CD4-positive, alpha-beta T cell (primary cell): ENCODE measurements at regions not wholly inside any gene's neighbourhood (a gene's known extent, or its start where the extent isn't known, plus 50 kb on each side); places are given as distances from the start of the nearest gene placed in this dataset.

ENCODE experiments used
- ATAC-seq: fragments of 200-7000 bp; cut with Tn5 transposase; one replicate; pipeline ENCODE4 v1.10.0; 2022; ENCODE audit warnings: mild to moderate bottlenecking; ENCODE audit not compliant: poor library complexity
- CTCF ChIA-PET: fragments of 350-600 bp; sonication (Branson Sonifier 250); formaldehyde crosslinking; loops from one replicate; lab custom pipeline; 2021; ENCODE audit warnings: antibody characterized with exemption, inconsistent platforms; lab: Charles Lee
- POLR2A ChIA-PET: fragments of 350-600 bp; sonication (Branson Sonifier 250); formaldehyde crosslinking; loops from one replicate; lab custom pipeline; 2021; ENCODE audit warnings: antibody characterized with exemption, inconsistent platforms; lab: Charles Lee
- DNase-seq, 14 experiments: peaks; one replicate each; pipeline ENCODE4 v3.0.0-alpha.2; 2013 to 2020; ENCODE audit warnings: mixed read lengths in 2 of 14
- H3K27ac ChIP-seq, 2 donors: one replicate each; pipeline versions ENCODE4 v1.5.1 to v1.7.0; 2013; ENCODE audit warnings: low read length in 2 of 2, low read depth in 1 of 2, mild to moderate bottlenecking in 1 of 2
- H3K27me3 ChIP-seq, 2 experiments: 1 replicate in 1 of 2; 2 replicates in 1 of 2; pipeline versions ENCODE4 v1.6.1 to v1.7.0; 2013; ENCODE audit warnings: low read length in 2 of 2, control low read depth in 1 of 2, mild to moderate bottlenecking in 1 of 2, moderate library complexity in 1 of 2; ENCODE audit not compliant: insufficient read depth in 2 of 2, control insufficient read depth in 1 of 2
- H3K36me3 ChIP-seq: one replicate; pipeline ENCODE4 v1.6.1; 2013; ENCODE audit warnings: low read length, control low read depth; ENCODE audit not compliant: insufficient read depth
- H3K4me1 ChIP-seq: one replicate; pipeline ENCODE4 v1.6.1; 2013; ENCODE audit warnings: low read length, control low read depth; ENCODE audit not compliant: insufficient read depth
- H3K4me3 ChIP-seq: one replicate; pipeline ENCODE4 v1.5.1; 2013; ENCODE audit warnings: mild to moderate bottlenecking, low read length, moderate library complexity
- H3K9me3 ChIP-seq, 2 experiments: 1 replicate in 1 of 2; 2 replicates in 1 of 2; pipeline versions ENCODE4 v1.6.1 to v1.7.0; 2013; ENCODE audit warnings: low read length in 2 of 2, mild to moderate bottlenecking in 2 of 2, control low read depth in 1 of 2, moderate library complexity in 1 of 2; ENCODE audit not compliant: control insufficient read depth in 1 of 2, insufficient read depth in 1 of 2
- H3K27ac Mint-ChIP-seq: one replicate; pipeline ENCODE4 v1.8.0; 2020; ENCODE audit warnings: mixed read lengths
- H3K27me3 Mint-ChIP-seq: one replicate; pipeline ENCODE4 v1.8.0; 2021; ENCODE audit warnings: mixed read lengths
- H3K36me3 Mint-ChIP-seq: one replicate; pipeline ENCODE4 v1.8.0; 2021; ENCODE audit warnings: low read depth, mixed read lengths
- H3K4me1 Mint-ChIP-seq: one replicate; pipeline ENCODE4 v1.8.0; 2021; ENCODE audit warnings: low read depth, mixed read lengths
- H3K4me3 Mint-ChIP-seq: one replicate; pipeline ENCODE4 v1.8.0; 2020; ENCODE audit warnings: mild to moderate bottlenecking, mixed read lengths
- H3K9me3 Mint-ChIP-seq: one replicate; pipeline ENCODE4 v1.8.0; 2020; ENCODE audit warnings: mixed read lengths
- intact Hi-C, 2 experiments: fragments of 100-400 bp; cut with DNase I in 1 of 2; cut with micrococcal nuclease in 1 of 2; formaldehyde crosslinking; loops; one replicate each; pipeline versions ENCODE4 v1.15.1 to v1.9.0; 2023 to 2025; cut with DNase I, micrococcal nuclease
- TF ChIP-seq, protein P1 (sequence below): fragments of 200-600 bp; IDR thresholded peaks from one replicate; pipeline ENCODE4 v1.8.0; 2022; ENCODE audit warnings: antibody characterized with exemption, mild to moderate bottlenecking

DNA sequence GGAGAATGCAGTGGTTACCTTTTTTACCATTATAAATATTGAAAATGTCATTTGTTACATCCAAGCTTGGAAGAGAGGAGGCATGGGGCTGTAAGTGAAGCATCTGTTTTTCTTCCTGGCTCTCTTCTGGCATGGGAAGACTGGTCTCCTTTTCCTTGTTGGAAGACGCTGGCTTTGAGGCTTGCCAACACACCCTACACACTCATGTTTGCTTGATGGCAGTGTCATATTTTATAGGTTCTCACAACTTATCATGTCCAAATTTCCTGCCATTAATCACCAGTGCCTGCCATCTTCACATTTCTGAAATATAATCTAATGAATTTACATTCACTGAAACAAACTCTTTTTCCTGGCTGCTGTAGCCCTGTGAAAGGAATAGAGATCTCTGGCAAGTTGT lies 252.9 kb downstream of the MAN2A1 start:
- Histone ChIP-seq H3K27me3 (no peaks in the 10 kb centered on the region), H3K9me3 (peaks cover 4% of the 10 kb centered on the region in 2 experiments), H3K36me3 (no peaks in the 10 kb centered on the region), H3K4me1 (peaks cover 7% of the 10 kb centered on the region), H3K27ac (no peak overlapping the region), H3K4me3 (no peak overlapping the region)
- DNase-seq (no peak), ATAC-seq (no peak)
- H3K27me3 Mint-ChIP-seq = no peaks in the 10 kb centered on the region
- H3K27ac Mint-ChIP-seq = no peak overlapping the region
- H3K36me3 Mint-ChIP-seq = no peaks in the 10 kb centered on the region
- ChIA-PET POLR2A (no interaction called here), CTCF (no interaction called here)
- intact Hi-C loops = no loop called here
- no peak overlapping the region for H3K4me3 Mint-ChIP-seq
- H3K4me1 Mint-ChIP-seq = peaks cover 28% of the 10 kb centered on the region
- TF ChIP-seq, protein P1, sequence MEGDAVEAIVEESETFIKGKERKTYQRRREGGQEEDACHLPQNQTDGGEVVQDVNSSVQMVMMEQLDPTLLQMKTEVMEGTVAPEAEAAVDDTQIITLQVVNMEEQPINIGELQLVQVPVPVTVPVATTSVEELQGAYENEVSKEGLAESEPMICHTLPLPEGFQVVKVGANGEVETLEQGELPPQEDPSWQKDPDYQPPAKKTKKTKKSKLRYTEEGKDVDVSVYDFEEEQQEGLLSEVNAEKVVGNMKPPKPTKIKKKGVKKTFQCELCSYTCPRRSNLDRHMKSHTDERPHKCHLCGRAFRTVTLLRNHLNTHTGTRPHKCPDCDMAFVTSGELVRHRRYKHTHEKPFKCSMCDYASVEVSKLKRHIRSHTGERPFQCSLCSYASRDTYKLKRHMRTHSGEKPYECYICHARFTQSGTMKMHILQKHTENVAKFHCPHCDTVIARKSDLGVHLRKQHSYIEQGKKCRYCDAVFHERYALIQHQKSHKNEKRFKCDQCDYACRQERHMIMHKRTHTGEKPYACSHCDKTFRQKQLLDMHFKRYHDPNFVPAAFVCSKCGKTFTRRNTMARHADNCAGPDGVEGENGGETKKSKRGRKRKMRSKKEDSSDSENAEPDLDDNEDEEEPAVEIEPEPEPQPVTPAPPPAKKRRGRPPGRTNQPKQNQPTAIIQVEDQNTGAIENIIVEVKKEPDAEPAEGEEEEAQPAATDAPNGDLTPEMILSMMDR = no peak
- peaks cover 2% of the 10 kb centered on the region for H3K9me3 Mint-ChIP-seq

DNA sequence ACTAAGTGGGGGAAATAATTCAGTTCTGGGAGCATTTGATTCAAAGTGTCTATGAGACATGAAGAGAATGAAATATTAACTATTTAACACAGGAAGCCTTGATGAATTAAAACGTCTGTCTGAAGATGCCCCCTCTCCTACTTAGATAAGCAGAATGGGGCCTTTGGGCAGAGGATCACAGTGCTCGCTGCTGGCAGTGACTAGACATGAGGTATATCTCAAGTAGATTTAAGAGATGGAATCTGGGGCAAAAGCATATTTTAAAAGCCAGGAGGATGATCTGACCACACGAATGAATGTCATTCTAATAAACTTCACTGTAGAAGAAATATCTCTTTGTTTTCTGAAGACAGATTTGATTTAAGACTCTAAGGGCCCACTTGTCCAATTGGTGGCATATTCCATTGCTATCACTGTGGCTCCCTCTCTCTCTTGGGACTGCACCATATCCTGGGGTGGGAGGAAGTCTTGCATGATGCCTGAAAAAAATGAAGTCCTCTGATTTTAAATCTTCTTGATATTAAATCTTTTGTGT lies 254.0 kb downstream of the MAN2A1 start:
- TF ChIP-seq, protein P1 = no peak
- DNase-seq (no peak), ATAC-seq (no peak)
- ChIA-PET CTCF (no interaction called here), POLR2A (no interaction called here)
- Mint-ChIP-seq H3K9me3 (peaks cover 2% of the 10 kb centered on the region), H3K36me3 (no peaks in the 10 kb centered on the region), H3K4me1 (peaks cover 24% of the 10 kb centered on the region), H3K27ac (no peak overlapping the region), H3K4me3 (no peak overlapping the region), H3K27me3 (no peaks in the 10 kb centered on the region)
- Histone ChIP-seq H3K27me3 (no peaks in the 10 kb centered on the region), H3K4me3 (no peak overlapping the region), H3K27ac (no peak overlapping the region), H3K36me3 (no peaks in the 10 kb centered on the region), H3K4me1 (peaks cover 7% of the 10 kb centered on the region), H3K9me3 (peaks cover 4% of the 10 kb centered on the region in 2 experiments)
- intact Hi-C loops = no loop called here

DNA sequence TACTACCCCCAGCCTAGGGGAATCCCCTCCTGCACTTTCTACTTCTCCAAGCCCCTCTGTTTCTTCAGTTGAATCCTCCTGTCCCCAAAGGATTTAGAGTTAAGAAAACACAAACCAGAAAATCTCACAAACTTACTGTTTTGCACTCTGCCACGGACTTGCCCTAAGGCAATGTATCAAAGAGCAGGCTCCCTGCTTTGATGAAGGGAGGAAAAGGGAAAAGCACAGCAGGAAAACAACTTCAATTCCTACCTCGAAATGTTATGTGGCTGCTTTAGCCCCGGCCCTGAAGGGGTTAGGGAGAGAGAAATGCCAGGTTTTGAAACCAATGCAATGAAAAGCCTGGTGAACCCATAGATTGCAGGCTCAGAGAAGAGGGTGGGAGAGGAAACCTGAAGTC lies 254.7 kb downstream of the MAN2A1 start:
- Mint-ChIP-seq H3K4me3 (no peak overlapping the region), H3K4me1 (peaks cover 24% of the 10 kb centered on the region), H3K27me3 (no peaks in the 10 kb centered on the region), H3K9me3 (peaks cover 2% of the 10 kb centered on the region), H3K27ac (no peak overlapping the region), H3K36me3 (no peaks in the 10 kb centered on the region)
- H3K27me3 ChIP-seq = no peaks in the 10 kb centered on the region
- DNase-seq = no peak
- H3K4me3 ChIP-seq = no peak overlapping the region
- TF ChIP-seq, protein P1 = no peak
- H3K27ac ChIP-seq = no peak overlapping the region
- ATAC-seq = no peak
- POLR2A ChIA-PET = interaction anchor here (1.0 kb wide), 1 partner anchor 22 kb away, joined by 3 read pairs; no protein-coding TSS in a partner anchor
- CTCF ChIA-PET = no interaction called here
- H3K36me3 ChIP-seq = no peaks in the 10 kb centered on the region
- H3K4me1 ChIP-seq = peaks cover 7% of the 10 kb centered on the region
- intact Hi-C loops = no loop called here
- H3K9me3 ChIP-seq = peaks cover 4% of the 10 kb centered on the region in 2 experiments
